K562 (cell line): ENCODE measurements at regions not wholly inside any gene's neighbourhood (a gene's known extent, or its start where the extent isn't known, plus 50 kb on each side); places are given as distances from the start of the nearest gene placed in this dataset.

ENCODE experiments used
- ATAC-seq: fragments of 200-7000 bp; cut with Tn5 transposase; 3 replicates; pipeline ENCODE4 v1.9.1; 2020; ENCODE audit warnings: moderate library complexity
- BruUV-seq: library from RNA; stranded (reverse); fragments of 400-500 nt; replicated peaks from 2 replicates; lab custom pipeline; 2021; lab: Mats Ljungman, UMichigan
- CTCF ChIA-PET: fragments of 300-600 bp; formaldehyde crosslinking; extraction: SDS; loops from one replicate; lab custom pipeline; 2021; ENCODE audit warnings: low intra/inter-chr PET ratio; lab: Yijun Ruan, JAX
- POLR2A ChIA-PET: fragments of 300-600, 350-650 bp; sonication (Branson Sonifier 250); formaldehyde crosslinking; extraction: SDS; loops from one replicate; lab custom pipeline; 2021; ENCODE audit warnings: antibody characterized with exemption, inconsistent platforms; lab: Yijun Ruan, JAX
- DNase-seq, 4 experiments: peaks; one replicate each; pipeline versions ENCODE4 v3.0.0 to v3.0.0-alpha.2; 2011 to 2018; ENCODE audit warnings: low spot score in 3 of 4, mixed read lengths in 3 of 4; ENCODE audit errors: extremely low read depth in 1 of 4
- FAIRE-seq: peaks from 2 replicates; lab custom pipeline; 2011; peaks lifted over from hg19 to GRCh38; lab: Jason Lieb, UNC
- H2AFZ ChIP-seq: 2 replicates; pipeline ENCODE4 v1.6.0; 2011; ENCODE audit warnings: low read depth, low read length, control low read depth, inconsistent platforms
- H3K27ac ChIP-seq: fragments of 200-600 bp; 3 replicates; pipeline ENCODE4 v1.8.0; 2011; ENCODE audit warnings: low read depth, mild to moderate bottlenecking, control low read depth, inconsistent platforms, low read length, moderate library complexity, mixed read lengths; ENCODE audit errors: extremely low read depth
- H3K27me3 ChIP-seq, 2 experiments: fragments of 300-600 bp in 1 of 2; 2 replicates in 1 of 2; 3 replicates in 1 of 2; pipeline versions ENCODE4 v1.6.0 to v1.8.0; 2011; ENCODE audit warnings: inconsistent platforms in 2 of 2, low read length in 2 of 2, mild to moderate bottlenecking in 1 of 2, mixed read lengths in 1 of 2, moderate library complexity in 1 of 2; ENCODE audit not compliant: control insufficient read depth in 2 of 2, insufficient read depth in 2 of 2
- H3K36me3 ChIP-seq: fragments of 300-600 bp; 3 replicates; pipeline ENCODE4 v1.8.0; 2011; ENCODE audit warnings: mild to moderate bottlenecking, low read length, inconsistent platforms; ENCODE audit not compliant: control insufficient read depth, insufficient read depth
- H3K4me1 ChIP-seq, 2 experiments: fragments of 200-600 bp in 1 of 2; replicated peaks in 1 of 2; 2 replicates in 1 of 2; 3 replicates in 1 of 2; pipeline versions ENCODE4 v1.5.1 to v1.8.0; 2011; ENCODE audit warnings: inconsistent platforms in 2 of 2, low read length in 2 of 2, mild to moderate bottlenecking in 1 of 2, mixed read lengths in 1 of 2, moderate library complexity in 1 of 2; ENCODE audit not compliant: control insufficient read depth in 2 of 2, insufficient read depth in 2 of 2
- H3K4me2 ChIP-seq: 2 replicates; pipeline ENCODE4 v1.6.1; 2011; ENCODE audit warnings: low read length, control low read depth, inconsistent platforms, mixed read lengths; ENCODE audit not compliant: insufficient read depth
- H3K4me3 ChIP-seq: fragments of 200-600 bp; sonication (generic), shearing (Covaris generic); 2 replicates; pipeline ENCODE4 v1.5.1; 2016; ENCODE audit warnings: control low read depth, inconsistent platforms
- H3K79me2 ChIP-seq: fragments of 200-600 bp; 3 replicates; pipeline ENCODE4 v1.8.0; 2011; ENCODE audit warnings: low read length, inconsistent platforms; ENCODE audit not compliant: control insufficient read depth, insufficient read depth
- H3K9ac ChIP-seq, 2 experiments: 2 replicates each; pipeline versions ENCODE4 v1.6.0 to v1.6.1; 2011; ENCODE audit warnings: low read depth in 2 of 2, low read length in 2 of 2, control low read depth in 1 of 2, inconsistent platforms in 1 of 2, mild to moderate bottlenecking in 1 of 2, mixed read lengths in 1 of 2; ENCODE audit not compliant: insufficient read depth in 1 of 2
- H3K9me1 ChIP-seq: one replicate; pipeline ENCODE4 v1.6.0; 2011; ENCODE audit warnings: inconsistent platforms, mild to moderate bottlenecking, low read length, moderate library complexity; ENCODE audit not compliant: control insufficient read depth, insufficient read depth
- H3K9me3 ChIP-seq: replicated peaks from 2 replicates; pipeline ENCODE4 v1.5.1; 2011; ENCODE audit warnings: low read depth, low read length, inconsistent platforms; ENCODE audit not compliant: control insufficient read depth, insufficient read depth
- H4K20me1 ChIP-seq: replicated peaks from 2 replicates; pipeline ENCODE4 v1.6.1; 2011; ENCODE audit warnings: low read length, inconsistent platforms, mixed read lengths; ENCODE audit not compliant: control insufficient read depth, insufficient read depth
- WGBS: fragments of 100-300 bp; shearing (Covaris generic); methylation state at CpG from one replicate; pipeline ENCODE4 v1.1.6; 2016; ENCODE audit warnings: low coverage, mixed read lengths; ENCODE audit not compliant: insufficient coverage; ENCODE audit errors: missing lambda C conversion rate; 5-methylcytosine and 5-hydroxymethylcytosine counted together
- in situ Hi-C: fragments of 300-500 bp; cut with MboI; formaldehyde crosslinking; loops from 4 replicates; pipeline ENCODE4 v1.15.0; 2018; ENCODE audit warnings: inconsistent platforms, mixed read lengths
- intact Hi-C: fragments of 100-400 bp; cut with micrococcal nuclease; formaldehyde crosslinking; loops from 2 replicates; pipeline ENCODE4 v1.14.2; 2022
- TF ChIP-seq, protein P1 (sequence below): fragments of 150-350 bp; IDR thresholded peaks from 2 replicates; pipeline ENCODE4 v1.6.1; 2014; ENCODE audit warnings: low read depth, mild to moderate bottlenecking, low read length, borderline replicate concordance

DNA sequence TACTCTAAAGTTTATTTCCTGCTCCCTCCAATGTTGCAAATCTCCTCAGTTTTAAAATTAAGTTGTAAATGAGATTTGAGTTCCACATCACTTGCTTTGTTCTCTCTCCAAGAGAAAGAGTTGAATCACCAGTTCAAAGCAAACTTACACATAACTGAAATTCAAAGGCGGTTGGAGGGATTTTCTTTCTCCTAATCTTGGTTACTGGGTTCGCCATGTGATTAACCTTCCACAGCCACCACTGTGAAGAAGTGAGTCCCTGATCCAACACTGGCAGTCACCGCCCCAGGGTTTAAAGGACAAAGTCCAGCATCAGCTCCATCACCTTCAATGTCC lies 247.1 kb downstream of the MYCN start:
- Histone ChIP-seq H3K9ac (no peak overlapping the region), H3K4me3 (no peak overlapping the region), H3K9me3 (no peaks in the 10 kb centered on the region), H4K20me1 (no peaks in the 10 kb centered on the region), H3K4me1 (no peaks in the 10 kb centered on the region), H3K36me3 (no peaks in the 10 kb centered on the region), H3K9me1 (no peaks in the 10 kb centered on the region), H3K27ac (no peak overlapping the region), H3K27me3 (peaks cover 0 to 13% of the 10 kb centered on the region in 2 experiments; a peak in 2 of 5 replicates), H3K4me2 (no peak overlapping the region), H2AFZ (no peak overlapping the region), H3K79me2 (no peaks in the 10 kb centered on the region)
- FAIRE-seq (no peak), ATAC-seq (no peak), DNase-seq (no peak)
- ChIA-PET POLR2A (no interaction called here), CTCF (no interaction called here)
- TF ChIP-seq, protein P1, sequence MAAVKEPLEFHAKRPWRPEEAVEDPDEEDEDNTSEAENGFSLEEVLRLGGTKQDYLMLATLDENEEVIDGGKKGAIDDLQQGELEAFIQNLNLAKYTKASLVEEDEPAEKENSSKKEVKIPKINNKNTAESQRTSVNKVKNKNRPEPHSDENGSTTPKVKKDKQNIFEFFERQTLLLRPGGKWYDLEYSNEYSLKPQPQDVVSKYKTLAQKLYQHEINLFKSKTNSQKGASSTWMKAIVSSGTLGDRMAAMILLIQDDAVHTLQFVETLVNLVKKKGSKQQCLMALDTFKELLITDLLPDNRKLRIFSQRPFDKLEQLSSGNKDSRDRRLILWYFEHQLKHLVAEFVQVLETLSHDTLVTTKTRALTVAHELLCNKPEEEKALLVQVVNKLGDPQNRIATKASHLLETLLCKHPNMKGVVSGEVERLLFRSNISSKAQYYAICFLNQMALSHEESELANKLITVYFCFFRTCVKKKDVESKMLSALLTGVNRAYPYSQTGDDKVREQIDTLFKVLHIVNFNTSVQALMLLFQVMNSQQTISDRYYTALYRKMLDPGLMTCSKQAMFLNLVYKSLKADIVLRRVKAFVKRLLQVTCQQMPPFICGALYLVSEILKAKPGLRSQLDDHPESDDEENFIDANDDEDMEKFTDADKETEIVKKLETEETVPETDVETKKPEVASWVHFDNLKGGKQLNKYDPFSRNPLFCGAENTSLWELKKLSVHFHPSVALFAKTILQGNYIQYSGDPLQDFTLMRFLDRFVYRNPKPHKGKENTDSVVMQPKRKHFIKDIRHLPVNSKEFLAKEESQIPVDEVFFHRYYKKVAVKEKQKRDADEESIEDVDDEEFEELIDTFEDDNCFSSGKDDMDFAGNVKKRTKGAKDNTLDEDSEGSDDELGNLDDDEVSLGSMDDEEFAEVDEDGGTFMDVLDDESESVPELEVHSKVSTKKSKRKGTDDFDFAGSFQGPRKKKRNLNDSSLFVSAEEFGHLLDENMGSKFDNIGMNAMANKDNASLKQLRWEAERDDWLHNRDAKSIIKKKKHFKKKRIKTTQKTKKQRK: no peak
- in situ Hi-C loops: no loop called here
- BruUV-seq: no TSS peak
- intact Hi-C loops: no loop called here
- WGBS: 3% methylated on average over 3 of the region's 3 CpGs
